ENCODE measurements at regions not wholly inside any gene's neighbourhood (a gene's known extent, or its start where the extent isn't known, plus 50 kb on each side); places are given as distances from the start of the nearest gene placed in this dataset.

- Histone ChIP-seq H3K27ac (ENCODE audit: low read depth, low read length, poor library complexity, severe bottlenecking) (no peak overlapping the region), H3K36me3 (ENCODE audit: insufficient read depth, low read length, poor library complexity, severe bottlenecking) (no peaks in the 10 kb centered on the region), H3K4me1 (ENCODE audit: insufficient read depth, low read length, poor library complexity, severe bottlenecking) (no peaks in the 10 kb centered on the region), H3K4me3 (ENCODE audit: low read depth, low read length, poor library complexity, severe bottlenecking) (no peak overlapping the region), H3K27me3 (replicated peaks; ENCODE audit: insufficient read depth, low read depth, low read length, poor library complexity) (peaks cover 11% of the 10 kb centered on the region), H3K9me3 (ENCODE audit: low read depth, low read length, poor library complexity, severe bottlenecking) (no peaks in the 10 kb centered on the region)
- intact Hi-C loops (cut with micrococcal nuclease; ENCODE audit: unreplicated experiment): no loop called here
- ChIA-PET CTCF (no interaction called here), POLR2A (ENCODE audit: low non-redundant PET) (no interaction called here)
- DNase-seq (ENCODE audit: low spot score): no peak
- no peak for TF ChIP-seq EZH2 (IDR thresholded peaks at IDR 0.05; ENCODE audit: borderline replicate concordance, low read depth, low read length, poor library complexity, severe bottlenecking)
- TF ChIP-seq CTCF (conservative IDR thresholded peaks at IDR 0.05; ENCODE audit: low read depth, low read length): no peak
- no TSS peak for BruUV-seq (replicated peaks)
Observed at GRCh38 chr5:175123542-175123941, 320.4 kb downstream of the DRD1 start.

- H3K4me1 ChIP-seq (ENCODE audit: insufficient read depth, low read length, poor library complexity, severe bottlenecking): no peaks in the 10 kb centered on the region
- ChIA-PET CTCF (no interaction called here), POLR2A (ENCODE audit: low non-redundant PET) (no interaction called here)
- intact Hi-C loops (cut with micrococcal nuclease; ENCODE audit: unreplicated experiment): no loop called here
- no peaks in the 10 kb centered on the region for H3K36me3 ChIP-seq (ENCODE audit: insufficient read depth, low read length, poor library complexity, severe bottlenecking)
- no peak for DNase-seq (ENCODE audit: low spot score)
- TF ChIP-seq CTCF (conservative IDR thresholded peaks at IDR 0.05; ENCODE audit: low read depth, low read length) (no peak), EZH2 (IDR thresholded peaks at IDR 0.05; ENCODE audit: borderline replicate concordance, low read depth, low read length, poor library complexity, severe bottlenecking) (no peak)
- no peak overlapping the region for H3K27ac ChIP-seq (ENCODE audit: low read depth, low read length, poor library complexity, severe bottlenecking)
- BruUV-seq (replicated peaks): no TSS peak
- peaks cover 20% of the 10 kb centered on the region for H3K27me3 ChIP-seq (replicated peaks; ENCODE audit: insufficient read depth, low read depth, low read length, poor library complexity)
- no peaks in the 10 kb centered on the region for H3K9me3 ChIP-seq (ENCODE audit: low read depth, low read length, poor library complexity, severe bottlenecking)
- no peak overlapping the region for H3K4me3 ChIP-seq (ENCODE audit: low read depth, low read length, poor library complexity, severe bottlenecking)
Observed at GRCh38 chr5:175121457-175121856, 322.5 kb downstream of the DRD1 start.

GRCh38 chr5:175120412-175120811 lies 323.6 kb downstream of the DRD1 start:
- Histone ChIP-seq H3K27me3 (replicated peaks; ENCODE audit: insufficient read depth, low read depth, low read length, poor library complexity) (peaks cover 27% of the 10 kb centered on the region), H3K27ac (ENCODE audit: low read depth, low read length, poor library complexity, severe bottlenecking) (no peak overlapping the region), H3K4me1 (ENCODE audit: insufficient read depth, low read length, poor library complexity, severe bottlenecking) (no peaks in the 10 kb centered on the region), H3K36me3 (ENCODE audit: insufficient read depth, low read length, poor library complexity, severe bottlenecking) (no peaks in the 10 kb centered on the region), H3K9me3 (ENCODE audit: low read depth, low read length, poor library complexity, severe bottlenecking) (no peaks in the 10 kb centered on the region), H3K4me3 (ENCODE audit: low read depth, low read length, poor library complexity, severe bottlenecking) (no peak overlapping the region)
- DNase-seq (ENCODE audit: low spot score): no peak
- intact Hi-C loops (cut with micrococcal nuclease; ENCODE audit: unreplicated experiment): no loop called here
- BruUV-seq (replicated peaks): no TSS peak
- CTCF ChIA-PET: interaction anchor here (0.5 kb wide), 1 partner anchor 324 kb away, joined by 4 read pairs; the partner anchor contains the start of gene DRD1
- no peak for TF ChIP-seq EZH2 (IDR thresholded peaks at IDR 0.05; ENCODE audit: borderline replicate concordance, low read depth, low read length, poor library complexity, severe bottlenecking)
- no peak for TF ChIP-seq CTCF (conservative IDR thresholded peaks at IDR 0.05; ENCODE audit: low read depth, low read length)
- POLR2A ChIA-PET (ENCODE audit: low non-redundant PET): no interaction called here

Measured in A673 (cell line).